ENCODE measurements at regions not wholly inside any gene's neighbourhood (a gene's known extent, or its start where the extent isn't known, plus 50 kb on each side); places are given as distances from the start of the nearest gene placed in this dataset.

- no peak for TF ChIP-seq RARB (CRISPR knock-in tag; IDR thresholded peaks at IDR 0.05)
- TF ChIP-seq PATZ1 (CRISPR knock-in tag; IDR thresholded peaks at IDR 0.05; ENCODE audit: borderline replicate concordance) = no peak
- TF ChIP-seq PPARA (CRISPR knock-in tag; IDR thresholded peaks at IDR 0.05; ENCODE audit: borderline replicate concordance) = no peak
- TF ChIP-seq ZC3H10 (CRISPR knock-in tag; IDR thresholded peaks at IDR 0.05) = no peak
- TF ChIP-seq ZNF565 (CRISPR knock-in tag; conservative IDR thresholded peaks at IDR 0.05; ENCODE audit: low read depth) = no peak
- TF ChIP-seq OSR1 (CRISPR knock-in tag; IDR thresholded peaks at IDR 0.05) = no peak
- no peak for TF ChIP-seq ZFP3 (CRISPR knock-in tag; IDR thresholded peaks at IDR 0.05)
- TF ChIP-seq TSHZ2 (CRISPR knock-in tag; IDR thresholded peaks at IDR 0.05) = no peak
- no peak for TF ChIP-seq ZFP30 (CRISPR knock-in tag; IDR thresholded peaks at IDR 0.05)
- TF ChIP-seq POU6F1 (CRISPR knock-in tag; IDR thresholded peaks at IDR 0.05; ENCODE audit: borderline replicate concordance, low read depth) = no peak
- TF ChIP-seq ZNF8 (CRISPR knock-in tag; IDR thresholded peaks at IDR 0.05) = no peak
- no peak for TF ChIP-seq CSDC2 (CRISPR knock-in tag; IDR thresholded peaks at IDR 0.05)
- TF ChIP-seq CREB5 (CRISPR knock-in tag; IDR thresholded peaks at IDR 0.05; ENCODE audit: low read depth) = no peak
- no peak for TF ChIP-seq GLIS3 (CRISPR knock-in tag; IDR thresholded peaks at IDR 0.05)
- no peak for TF ChIP-seq ISL1 (CRISPR knock-in tag; IDR thresholded peaks at IDR 0.05)
- TF ChIP-seq ZNF70 (CRISPR knock-in tag; IDR thresholded peaks at IDR 0.05) = no peak
- no peak for TF ChIP-seq BACH2 (CRISPR knock-in tag; IDR thresholded peaks at IDR 0.05; ENCODE audit: borderline replicate concordance)
- TF ChIP-seq ARNTL (CRISPR knock-in tag; IDR thresholded peaks at IDR 0.05; ENCODE audit: borderline replicate concordance, low read depth) = no peak
- ATAC-seq = no peak
Measured at GRCh38 chr3:190208196-190208595, 87.5 kb upstream of the P3H2 start.

GRCh38 chr3:190205739-190206138, 85.0 kb upstream of the P3H2 start:
- no peak for ATAC-seq
- TF ChIP-seq ARNTL (CRISPR knock-in tag; IDR thresholded peaks at IDR 0.05; ENCODE audit: borderline replicate concordance, low read depth) = no peak
- TF ChIP-seq POU6F1 (CRISPR knock-in tag; IDR thresholded peaks at IDR 0.05; ENCODE audit: borderline replicate concordance, low read depth) = no peak
- no peak for TF ChIP-seq ESRRG (CRISPR knock-in tag; IDR thresholded peaks at IDR 0.05)
- TF ChIP-seq ZNF70 (CRISPR knock-in tag; IDR thresholded peaks at IDR 0.05) = no peak
- no peak for TF ChIP-seq PATZ1 (CRISPR knock-in tag; IDR thresholded peaks at IDR 0.05; ENCODE audit: borderline replicate concordance)
- TF ChIP-seq RARB (CRISPR knock-in tag; IDR thresholded peaks at IDR 0.05) = no peak
- TF ChIP-seq BACH2 (CRISPR knock-in tag; IDR thresholded peaks at IDR 0.05; ENCODE audit: borderline replicate concordance) = no peak
- no peak for TF ChIP-seq TCF4 (CRISPR knock-in tag; IDR thresholded peaks at IDR 0.05; ENCODE audit: borderline replicate concordance)
- no peak for TF ChIP-seq ISL1 (CRISPR knock-in tag; IDR thresholded peaks at IDR 0.05)
- no peak for TF ChIP-seq ZFP3 (CRISPR knock-in tag; IDR thresholded peaks at IDR 0.05)
- TF ChIP-seq GLIS3 (CRISPR knock-in tag; IDR thresholded peaks at IDR 0.05) = no peak
- no peak for TF ChIP-seq ZC3H10 (CRISPR knock-in tag; IDR thresholded peaks at IDR 0.05)
- TF ChIP-seq SNAI2 (CRISPR knock-in tag; IDR thresholded peaks at IDR 0.05) = no peak
- no peak for TF ChIP-seq CREB5 (CRISPR knock-in tag; IDR thresholded peaks at IDR 0.05; ENCODE audit: low read depth)
- no peak for TF ChIP-seq TSHZ2 (CRISPR knock-in tag; IDR thresholded peaks at IDR 0.05)
- TF ChIP-seq ZNF8 (CRISPR knock-in tag; IDR thresholded peaks at IDR 0.05) = no peak
- TF ChIP-seq OSR1 (CRISPR knock-in tag; IDR thresholded peaks at IDR 0.05) = no peak

Measured in SK-N-SH treated with all-trans-retinoic acid at 6 μM for 48 hours (cell line).